HG03095 (cell line): ENCODE measurements at regions not wholly inside any gene's neighbourhood (a gene's known extent, or its start where the extent isn't known, plus 50 kb on each side); places are given as distances from the start of the nearest gene placed in this dataset.
"Not testable (repeated sequence)": the region's sequence is repeated elsewhere in the genome, so short reads cannot be mapped to it uniquely, and the experiment has no call there.

Experiments
- ATAC-seq: cut with Tn5 transposase; IDR thresholded peaks from one replicate; pipeline ENCODE4 v1.9.1; 2021; ENCODE audit warnings: moderate library complexity; ENCODE audit not compliant: unreplicated experiment

DNA sequence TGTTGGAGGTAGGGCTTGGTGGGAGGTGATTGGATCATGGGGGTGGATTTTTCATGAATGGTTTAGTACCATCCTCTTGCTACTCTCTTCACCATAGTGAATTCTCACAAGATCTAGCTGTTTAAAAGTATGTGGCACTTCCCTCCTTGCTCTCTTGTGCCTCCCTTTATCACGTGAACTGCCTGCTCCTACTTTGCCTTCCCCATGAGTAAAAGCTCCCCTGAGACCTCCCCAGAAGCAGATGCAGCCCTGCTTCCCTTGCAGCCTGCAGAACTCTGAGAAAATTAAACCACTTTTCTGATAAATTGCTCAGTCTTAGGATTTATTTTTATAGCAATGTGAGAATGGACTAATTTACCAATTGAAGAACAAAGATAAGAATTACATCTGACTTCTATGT lies 223.1 kb downstream of the RNF144A start:
- no peak for ATAC-seq

DNA sequence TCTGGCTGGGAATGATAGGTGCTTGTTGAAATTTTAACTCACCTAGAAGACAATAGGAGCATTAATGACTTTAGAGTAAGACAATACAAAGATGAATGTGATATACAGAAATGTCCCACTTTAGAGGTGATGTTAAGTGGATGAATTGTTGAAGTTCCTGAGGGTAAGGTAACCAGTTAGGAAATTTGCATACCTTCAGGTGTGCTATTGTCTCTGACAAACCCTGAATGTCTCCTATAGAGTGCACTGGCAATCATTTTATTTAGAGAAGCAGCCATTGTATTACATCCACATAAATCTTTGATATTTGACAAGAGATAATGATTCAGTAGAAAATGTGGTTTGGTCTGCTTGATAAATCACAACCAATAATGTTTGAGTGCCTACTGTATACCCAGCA lies 228.5 kb downstream of the RNF144A start:
- no peak for ATAC-seq

DNA sequence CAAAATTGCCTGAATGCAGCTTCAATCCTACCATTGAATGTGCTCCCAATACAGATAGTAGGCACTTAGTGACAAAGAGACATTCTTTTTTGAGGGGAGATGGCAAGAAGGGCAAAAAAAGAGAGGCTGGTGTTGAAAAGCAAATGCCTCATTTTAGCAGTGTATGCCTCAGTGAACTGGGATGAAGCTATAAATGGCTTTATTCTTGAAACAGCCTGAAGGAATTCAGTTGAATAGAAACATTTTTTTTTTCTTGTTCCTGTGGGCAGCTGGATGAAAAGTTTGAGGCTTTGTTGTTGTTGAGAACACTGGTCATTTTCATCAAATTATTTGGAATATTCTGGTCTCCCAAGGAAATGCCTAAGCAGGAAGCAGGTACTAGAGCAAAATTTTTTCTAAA lies 228.9 kb downstream of the RNF144A start:
- ATAC-seq, result no peak

- ATAC-seq, result no peak
Observed at GRCh38 chr2:7154656-7155055, 237.4 kb downstream of the RNF144A start.

- no peak for ATAC-seq
Observed at GRCh38 chr2:7161501-7161900, 244.3 kb downstream of the RNF144A start.

GRCh38 chr2:7165736-7166135 lies 248.5 kb downstream of the RNF144A start:
- ATAC-seq, result no peak

- ATAC-seq, result no peak
Observed at GRCh38 chr2:7167801-7168411, 250.7 kb downstream of the RNF144A start.

- ATAC-seq, result no peak
Observed at GRCh38 chr2:7169593-7169992, 252.4 kb downstream of the RNF144A start.

DNA sequence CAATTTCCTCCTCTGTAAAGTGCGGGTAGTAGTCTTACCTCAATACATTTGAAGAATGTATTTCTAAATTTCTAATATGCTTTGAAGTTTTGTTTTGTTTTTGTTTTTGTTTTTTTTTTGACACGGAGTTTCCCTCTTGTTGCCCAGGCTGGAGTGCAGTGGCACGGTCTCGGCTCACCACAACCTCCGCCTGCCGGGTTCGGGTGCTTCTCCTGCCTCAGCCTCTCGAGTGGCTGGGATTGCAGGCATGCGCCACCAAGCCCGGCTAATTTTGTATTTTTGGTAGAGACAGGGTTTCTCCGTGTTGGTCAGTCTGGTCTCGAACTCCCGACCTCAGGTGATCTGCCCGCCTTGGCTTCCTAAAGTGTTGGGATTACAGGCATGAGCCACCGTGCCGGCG lies 261.8 kb downstream of the RNF144A start:
- ATAC-seq, result not testable (repeated sequence)

- no peak for ATAC-seq
Observed at GRCh38 chr2:7180638-7181370, 263.6 kb downstream of the RNF144A start.

DNA sequence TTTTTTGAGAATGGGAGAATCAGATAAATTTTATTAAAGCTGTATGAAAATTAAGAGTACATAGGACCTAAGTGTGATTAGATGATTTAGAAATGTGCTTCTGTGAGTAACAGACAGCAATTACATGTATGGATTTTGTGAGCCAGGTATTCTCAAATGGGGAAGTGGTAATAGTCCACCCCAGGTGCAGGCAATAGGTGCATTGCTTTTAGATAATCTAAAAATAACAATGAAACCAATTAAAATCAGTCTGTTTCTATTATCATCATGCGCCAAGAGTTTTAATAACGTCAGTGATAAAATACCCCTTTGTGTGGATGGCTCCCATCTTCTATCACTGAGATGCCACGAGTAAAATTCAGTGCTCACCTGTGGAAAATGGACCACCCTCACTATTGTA lies 265.3 kb downstream of the RNF144A start:
- ATAC-seq, result no peak

GRCh38 chr2:7189106-7189505 lies 271.9 kb downstream of the RNF144A start:
- no peak for ATAC-seq

- no peak for ATAC-seq
Observed at GRCh38 chr2:7190587-7191324, 273.5 kb downstream of the RNF144A start.

- ATAC-seq, result no peak
Observed at GRCh38 chr2:7191932-7192331, 274.7 kb downstream of the RNF144A start.

- ATAC-seq, result no peak
Observed at GRCh38 chr2:7193457-7193856, 276.2 kb downstream of the RNF144A start.

- no peak for ATAC-seq
Observed at GRCh38 chr2:7194950-7195349, 277.7 kb downstream of the RNF144A start.

- ATAC-seq, result no peak
Observed at GRCh38 chr2:7196883-7197282, 279.7 kb downstream of the RNF144A start.

GRCh38 chr2:7201851-7202250 lies 284.6 kb downstream of the RNF144A start:
- no peak for ATAC-seq

DNA sequence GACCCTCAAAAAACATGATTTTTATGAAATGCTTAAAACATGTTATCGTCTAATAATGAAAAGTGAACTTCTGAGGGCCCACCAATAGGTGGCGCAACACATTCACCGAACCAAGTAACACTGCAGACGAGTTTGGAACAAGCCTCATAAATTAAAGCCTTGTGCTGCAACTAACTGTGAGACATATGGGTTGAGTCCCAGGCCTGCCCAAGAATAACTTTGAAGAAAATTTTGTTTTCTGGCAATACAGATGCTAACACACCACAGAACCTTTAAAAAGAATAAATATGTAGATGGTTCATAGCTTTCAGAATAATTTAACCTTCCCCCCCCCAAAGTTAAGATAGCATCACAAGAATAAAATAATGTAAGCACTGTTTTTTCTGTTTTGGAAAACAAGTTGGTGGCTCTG lies 285.9 kb downstream of the RNF144A start:
- no peak for ATAC-seq

GRCh38 chr2:7205151-7205830 lies 288.1 kb downstream of the RNF144A start:
- ATAC-seq, result no peak

- no peak for ATAC-seq
Observed at GRCh38 chr2:7206111-7206810, 289.0 kb downstream of the RNF144A start.
